ENCODE measurements at regions not wholly inside any gene's neighbourhood (a gene's known extent, or its start where the extent isn't known, plus 50 kb on each side); places are given as distances from the start of the nearest gene placed in this dataset.

DNA sequence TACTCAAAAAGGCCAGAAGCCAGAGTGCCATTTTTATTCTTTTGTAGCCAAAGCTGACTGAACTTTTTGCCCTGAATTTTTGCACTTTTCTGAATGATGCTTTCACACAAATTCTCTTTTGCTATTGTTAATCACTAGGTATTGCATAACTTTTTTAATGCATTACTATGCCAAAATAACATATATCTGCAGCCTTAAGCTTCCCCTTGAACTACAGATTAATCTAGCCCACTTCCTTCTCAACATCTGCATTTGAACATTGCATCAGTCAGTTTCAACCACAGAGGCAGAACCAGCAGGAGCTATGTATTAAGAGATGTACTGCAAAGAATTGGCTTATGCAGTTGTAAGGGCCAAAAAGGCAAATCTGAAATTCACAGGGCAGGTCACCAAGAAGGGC is 197.6 kb upstream of the GYPA start:
- Histone ChIP-seq H3K36me3 (ENCODE audit: insufficient read depth) (no peaks in the 10 kb centered on the region), H3K9ac (no peak overlapping the region), H3K27me3 (ENCODE audit: insufficient read depth, low read depth) (no peaks in the 10 kb centered on the region), H3K79me2 (ENCODE audit: insufficient read depth, low read depth) (no peaks in the 10 kb centered on the region), H3K4me3 (IDR thresholded peaks at IDR 0.05; ENCODE audit: insufficient read depth, low read depth, low read length) (no peak overlapping the region), H3K4me2 (peak overlapping the region; percentile 31), H2AFZ (ENCODE audit: low read depth) (no peak overlapping the region), H3K27ac (no peak overlapping the region; the same call in 1 of the 2 replicates), H3K4me1 (ENCODE audit: low read depth, poor library complexity, severe bottlenecking) (peaks cover 30% of the 10 kb centered on the region), H4K20me1 (ENCODE audit: insufficient read depth) (no peaks in the 10 kb centered on the region)
- TF ChIP-seq, protein P1, sequence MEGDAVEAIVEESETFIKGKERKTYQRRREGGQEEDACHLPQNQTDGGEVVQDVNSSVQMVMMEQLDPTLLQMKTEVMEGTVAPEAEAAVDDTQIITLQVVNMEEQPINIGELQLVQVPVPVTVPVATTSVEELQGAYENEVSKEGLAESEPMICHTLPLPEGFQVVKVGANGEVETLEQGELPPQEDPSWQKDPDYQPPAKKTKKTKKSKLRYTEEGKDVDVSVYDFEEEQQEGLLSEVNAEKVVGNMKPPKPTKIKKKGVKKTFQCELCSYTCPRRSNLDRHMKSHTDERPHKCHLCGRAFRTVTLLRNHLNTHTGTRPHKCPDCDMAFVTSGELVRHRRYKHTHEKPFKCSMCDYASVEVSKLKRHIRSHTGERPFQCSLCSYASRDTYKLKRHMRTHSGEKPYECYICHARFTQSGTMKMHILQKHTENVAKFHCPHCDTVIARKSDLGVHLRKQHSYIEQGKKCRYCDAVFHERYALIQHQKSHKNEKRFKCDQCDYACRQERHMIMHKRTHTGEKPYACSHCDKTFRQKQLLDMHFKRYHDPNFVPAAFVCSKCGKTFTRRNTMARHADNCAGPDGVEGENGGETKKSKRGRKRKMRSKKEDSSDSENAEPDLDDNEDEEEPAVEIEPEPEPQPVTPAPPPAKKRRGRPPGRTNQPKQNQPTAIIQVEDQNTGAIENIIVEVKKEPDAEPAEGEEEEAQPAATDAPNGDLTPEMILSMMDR (conservative IDR thresholded peaks at IDR 0.05; ENCODE audit: low read depth, low read length) = no peak

DNA sequence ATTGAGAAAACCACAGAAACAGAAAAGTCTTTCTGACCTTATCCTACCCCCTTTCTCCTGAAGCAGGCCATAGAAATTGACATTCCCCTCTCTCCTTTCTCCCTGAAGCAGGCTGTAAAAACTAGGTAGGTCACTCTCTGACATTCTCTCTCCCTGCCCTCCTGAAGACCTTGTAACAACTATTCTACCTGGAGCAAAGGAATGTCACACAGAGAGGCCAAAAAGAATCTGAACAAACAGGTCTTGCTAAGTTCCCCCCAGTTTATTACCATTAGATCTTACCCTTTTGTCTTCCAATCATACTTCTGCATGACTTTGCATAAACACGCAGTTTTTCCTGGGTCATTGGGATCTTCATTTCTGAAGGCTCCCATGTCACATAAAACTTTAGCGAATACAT is 198.3 kb upstream of the GYPA start:
- TF ChIP-seq, protein P1 (conservative IDR thresholded peaks at IDR 0.05; ENCODE audit: low read depth, low read length) = no peak
- H3K9ac ChIP-seq = no peak overlapping the region
- H2AFZ ChIP-seq (ENCODE audit: low read depth) = no peak overlapping the region

DNA sequence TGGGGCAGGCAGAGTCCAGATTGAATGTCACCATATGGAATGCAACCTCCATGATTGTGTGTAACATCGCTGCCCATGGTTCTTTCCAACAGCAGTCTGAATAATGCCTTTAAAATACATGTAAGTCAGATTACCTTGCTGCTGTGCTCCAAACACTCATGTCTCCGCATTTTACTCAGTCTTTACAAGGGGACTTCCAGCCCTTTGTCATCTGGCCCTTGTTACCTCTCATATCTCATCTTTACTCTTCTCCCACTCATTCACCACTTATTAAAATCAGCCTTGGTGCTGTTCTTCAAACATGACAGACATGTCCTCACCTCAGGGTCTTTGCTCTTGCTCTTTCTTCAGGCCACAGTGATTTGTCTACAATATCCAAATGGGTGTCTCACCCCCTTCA is 200.4 kb upstream of the GYPA start:
- H3K27ac ChIP-seq = no peak overlapping the region
- no peak overlapping the region for H3K9ac ChIP-seq
- no peaks in the 10 kb centered on the region for H3K79me2 ChIP-seq (ENCODE audit: insufficient read depth, low read depth)
- no peaks in the 10 kb centered on the region for H3K27me3 ChIP-seq (ENCODE audit: insufficient read depth, low read depth)
- no peaks in the 10 kb centered on the region for H3K36me3 ChIP-seq (ENCODE audit: insufficient read depth)
- H2AFZ ChIP-seq (ENCODE audit: low read depth) = no peak overlapping the region
- H3K4me1 ChIP-seq (ENCODE audit: low read depth, poor library complexity, severe bottlenecking) = peaks cover 30% of the 10 kb centered on the region
- H3K4me2 ChIP-seq = no peak overlapping the region
- H4K20me1 ChIP-seq (ENCODE audit: insufficient read depth) = no peaks in the 10 kb centered on the region
- TF ChIP-seq, protein P1 (conservative IDR thresholded peaks at IDR 0.05; ENCODE audit: low read depth, low read length) = no peak
- H3K4me3 ChIP-seq (IDR thresholded peaks at IDR 0.05; ENCODE audit: insufficient read depth, low read depth, low read length) = no peak overlapping the region

More for the DNA sequence above, 198.3 kb upstream of the GYPA start:
- Histone ChIP-seq H3K36me3 (ENCODE audit: insufficient read depth) (no peaks in the 10 kb centered on the region), H3K27me3 (ENCODE audit: insufficient read depth, low read depth) (no peaks in the 10 kb centered on the region), H3K4me2 (peak overlapping the region; percentile 31; the same call in 1 of the 2 replicates), H3K4me3 (IDR thresholded peaks at IDR 0.05; ENCODE audit: insufficient read depth, low read depth, low read length) (no peak overlapping the region), H3K79me2 (ENCODE audit: insufficient read depth, low read depth) (no peaks in the 10 kb centered on the region), H3K27ac (no peak overlapping the region), H4K20me1 (ENCODE audit: insufficient read depth) (no peaks in the 10 kb centered on the region), H3K4me1 (ENCODE audit: low read depth, poor library complexity, severe bottlenecking) (peaks cover 30% of the 10 kb centered on the region)

DNA sequence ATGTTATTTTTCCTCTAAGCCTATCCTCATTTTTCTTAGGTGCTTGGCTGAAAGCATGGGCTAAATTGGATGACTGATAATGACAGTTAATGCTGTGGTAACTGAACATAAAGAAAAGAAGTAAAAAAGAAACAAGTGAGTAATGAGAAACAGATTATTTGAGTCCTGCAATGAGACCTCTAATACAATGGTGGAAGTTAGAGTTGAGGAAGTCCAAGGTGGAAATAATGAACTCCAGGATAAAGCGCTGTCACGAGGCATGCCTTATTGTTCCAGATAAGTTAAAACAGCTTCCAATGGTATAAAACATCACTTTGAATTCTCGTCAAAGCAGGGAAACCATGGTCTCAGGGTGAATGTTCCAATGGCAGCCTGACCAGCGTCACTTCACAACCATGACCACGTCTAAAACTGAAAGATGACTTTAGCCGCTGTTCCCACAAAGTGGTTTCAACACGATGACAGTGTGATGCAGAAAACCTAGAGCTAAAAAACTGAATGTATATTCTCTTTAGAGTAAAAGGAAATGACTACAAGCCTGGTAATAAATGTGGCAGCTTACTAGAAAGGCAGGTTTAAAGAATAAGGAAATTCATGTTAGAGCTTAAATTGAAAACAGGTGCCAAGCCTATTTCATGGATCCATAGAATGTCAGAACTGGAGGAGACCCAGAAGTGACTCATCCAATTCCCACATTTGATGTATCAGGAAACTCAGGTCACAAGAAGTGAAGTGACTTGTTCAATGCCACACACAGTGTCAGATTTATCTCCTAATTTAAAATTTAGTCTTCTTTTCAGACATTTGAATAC is 202.6 kb upstream of the GYPA start:
- Histone ChIP-seq H3K4me3 (IDR thresholded peaks at IDR 0.05; ENCODE audit: insufficient read depth, low read depth, low read length) (no peak overlapping the region), H3K4me1 (ENCODE audit: low read depth, poor library complexity, severe bottlenecking) (peaks cover 16% of the 10 kb centered on the region), H3K79me2 (ENCODE audit: insufficient read depth, low read depth) (no peaks in the 10 kb centered on the region), H3K4me2 (no peak overlapping the region), H3K27ac (no peak overlapping the region), H3K27me3 (ENCODE audit: insufficient read depth, low read depth) (no peaks in the 10 kb centered on the region), H4K20me1 (ENCODE audit: insufficient read depth) (no peaks in the 10 kb centered on the region), H2AFZ (ENCODE audit: low read depth) (no peak overlapping the region), H3K9ac (no peak overlapping the region), H3K36me3 (ENCODE audit: insufficient read depth) (no peaks in the 10 kb centered on the region)
- TF ChIP-seq, protein P1 (conservative IDR thresholded peaks at IDR 0.05; ENCODE audit: low read depth, low read length) = no peak
